ENCODE measurements at regions not wholly inside any gene's neighbourhood (a gene's known extent, or its start where the extent isn't known, plus 50 kb on each side); places are given as distances from the start of the nearest gene placed in this dataset.

- Histone ChIP-seq H2AK5ac (ENCODE audit: insufficient read length, low read length) (no peak overlapping the region), H3K4me1 (ENCODE audit: insufficient read depth, low read length) (no peaks in the 10 kb centered on the region), H3K14ac (ENCODE audit: insufficient read depth, low read length) (no peak overlapping the region), H3K9ac (ENCODE audit: extremely low read depth, insufficient read length, low read length) (no peak overlapping the region), H2AFZ (ENCODE audit: low read length) (no peak overlapping the region), H3K23me2 (ENCODE audit: insufficient read length, low read depth, low read length, poor library complexity, severe bottlenecking) (no peaks in the 10 kb centered on the region), H4K20me1 (ENCODE audit: control insufficient read depth, insufficient read depth, insufficient read length) (no peaks in the 10 kb centered on the region), H4K8ac (replicated peaks; ENCODE audit: insufficient read length, low read depth, low read length) (no peak overlapping the region), H3K23ac (ENCODE audit: insufficient read length, low read depth, low read length) (no peak overlapping the region), H2BK120ac (ENCODE audit: low read depth, low read length, poor library complexity, severe bottlenecking) (no peak overlapping the region), H3K9me3 (ENCODE audit: control insufficient read depth, low read depth, low read length) (no peaks in the 10 kb centered on the region), H3T11ph (ENCODE audit: low read length) (no peak overlapping the region), H3K27me3 (ENCODE audit: insufficient read depth, low read length) (no peaks in the 10 kb centered on the region), H2BK15ac (ENCODE audit: low read depth, low read length) (no peak overlapping the region), H4K5ac (ENCODE audit: insufficient read length, low read depth, low read length) (no peak overlapping the region), H4K91ac (ENCODE audit: insufficient read length, low read depth, low read length) (no peak overlapping the region), H3K4ac (ENCODE audit: low read depth, low read length) (no peak overlapping the region), H2BK12ac (ENCODE audit: insufficient read length, low read depth, low read length) (no peak overlapping the region), H3K79me2 (ENCODE audit: insufficient read depth, low read length) (no peaks in the 10 kb centered on the region), H3K27ac (ENCODE audit: insufficient read length, low read depth, low read length) (no peak overlapping the region), H2BK20ac (ENCODE audit: low read depth, low read length, poor library complexity, severe bottlenecking) (no peak overlapping the region), H2BK5ac (ENCODE audit: insufficient read length, low read length) (no peak overlapping the region), H3K56ac (ENCODE audit: insufficient read length, low read depth, low read length) (no peak overlapping the region), H3K4me2 (ENCODE audit: insufficient read depth, insufficient read length, low read length) (no peak overlapping the region), H3K18ac (ENCODE audit: insufficient read length, low read depth, low read length) (no peak overlapping the region), H3K79me1 (ENCODE audit: insufficient read depth, low read depth, low read length, poor library complexity, severe bottlenecking) (no peaks in the 10 kb centered on the region)
- Mint-ChIP-seq H3K27me3 (ENCODE audit: low read depth) (no peaks in the 10 kb centered on the region), H3K9me3 (peaks cover 12 to 13% of the 10 kb centered on the region in 2 experiments), H3K4me1 (no peaks in the 10 kb centered on the region), H3K27ac (no peak overlapping the region), H3K4me3 (no peak overlapping the region), H3K36me3 (ENCODE audit: insufficient read depth in 1 of 3, low read depth in 3 of 3) (peaks cover 3 to 10% (median 5%) of the 10 kb centered on the region in 3 experiments; a peak in 6 of 7 replicates)
- TF ChIP-seq CTCF (conservative IDR thresholded peaks at IDR 0.05), result no peak
- WGBS (ENCODE audit: extremely low coverage, insufficient read length, low lambda C conversion rate), result no CpG with 5 or more reads among the region's 2 CpGs
- no peak for DNase-seq
Observed at GRCh38 chr3:87811953-87812352, 246.9 kb downstream of the CGGBP1 start.

Measured in H9 (cell line).